ENCODE measurements at regions not wholly inside any gene's neighbourhood (a gene's known extent, or its start where the extent isn't known, plus 50 kb on each side); places are given as distances from the start of the nearest gene placed in this dataset.

DNA sequence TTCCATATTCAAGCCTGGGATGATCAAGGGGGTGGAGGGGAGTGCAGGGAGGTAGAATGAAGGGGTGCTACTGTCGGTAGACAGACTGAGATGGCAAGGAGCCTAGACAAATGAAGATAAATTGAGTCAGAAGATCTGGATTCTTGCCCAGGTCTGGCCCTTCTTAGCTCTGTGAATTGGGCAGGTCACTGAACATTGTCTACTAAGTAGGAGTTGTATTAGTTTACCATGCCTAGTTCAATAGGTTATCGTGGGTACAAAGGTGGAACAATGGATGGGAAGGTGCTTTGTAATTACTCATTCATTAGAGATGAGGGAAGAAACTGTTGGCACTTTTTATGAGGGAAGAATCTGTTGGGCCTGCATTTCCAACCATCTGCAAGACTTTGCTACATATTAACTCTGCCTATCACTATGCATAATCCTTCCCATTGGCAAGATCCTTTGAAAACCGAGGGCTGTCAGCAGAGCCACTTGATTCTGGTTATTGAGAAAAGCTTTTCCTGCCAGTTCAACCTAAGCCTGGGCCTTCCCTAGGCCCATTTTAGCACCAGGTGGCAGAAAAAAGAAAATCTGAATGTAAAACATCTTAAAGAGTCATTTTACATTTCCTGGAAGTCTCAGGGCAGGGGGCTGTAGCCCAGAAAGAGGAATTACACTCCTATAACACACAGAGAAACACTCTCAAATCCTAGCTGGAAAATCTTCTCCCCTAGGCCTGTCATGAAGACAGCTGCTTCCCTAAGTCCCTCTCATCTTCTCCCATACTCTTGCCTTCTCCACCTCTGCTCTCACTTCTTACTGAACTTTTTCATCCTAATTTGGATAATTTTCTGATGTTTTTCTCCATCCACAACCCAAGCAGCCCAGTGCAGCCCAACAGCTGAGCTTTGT, 103.5 kb downstream of the CD24 start:
- WGBS, result 42% methylated on average over 3 of the region's 3 CpGs
- TF ChIP-seq, protein P1, sequence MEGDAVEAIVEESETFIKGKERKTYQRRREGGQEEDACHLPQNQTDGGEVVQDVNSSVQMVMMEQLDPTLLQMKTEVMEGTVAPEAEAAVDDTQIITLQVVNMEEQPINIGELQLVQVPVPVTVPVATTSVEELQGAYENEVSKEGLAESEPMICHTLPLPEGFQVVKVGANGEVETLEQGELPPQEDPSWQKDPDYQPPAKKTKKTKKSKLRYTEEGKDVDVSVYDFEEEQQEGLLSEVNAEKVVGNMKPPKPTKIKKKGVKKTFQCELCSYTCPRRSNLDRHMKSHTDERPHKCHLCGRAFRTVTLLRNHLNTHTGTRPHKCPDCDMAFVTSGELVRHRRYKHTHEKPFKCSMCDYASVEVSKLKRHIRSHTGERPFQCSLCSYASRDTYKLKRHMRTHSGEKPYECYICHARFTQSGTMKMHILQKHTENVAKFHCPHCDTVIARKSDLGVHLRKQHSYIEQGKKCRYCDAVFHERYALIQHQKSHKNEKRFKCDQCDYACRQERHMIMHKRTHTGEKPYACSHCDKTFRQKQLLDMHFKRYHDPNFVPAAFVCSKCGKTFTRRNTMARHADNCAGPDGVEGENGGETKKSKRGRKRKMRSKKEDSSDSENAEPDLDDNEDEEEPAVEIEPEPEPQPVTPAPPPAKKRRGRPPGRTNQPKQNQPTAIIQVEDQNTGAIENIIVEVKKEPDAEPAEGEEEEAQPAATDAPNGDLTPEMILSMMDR (IDR thresholded peaks at IDR 0.05), result no peak
- TF ChIP-seq POLR2AphosphoS5 (IDR thresholded peaks at IDR 0.05) (no peak), POLR2A (IDR thresholded peaks at IDR 0.05) (no peak), EP300 (IDR thresholded peaks at IDR 0.05) (no peak)

DNA sequence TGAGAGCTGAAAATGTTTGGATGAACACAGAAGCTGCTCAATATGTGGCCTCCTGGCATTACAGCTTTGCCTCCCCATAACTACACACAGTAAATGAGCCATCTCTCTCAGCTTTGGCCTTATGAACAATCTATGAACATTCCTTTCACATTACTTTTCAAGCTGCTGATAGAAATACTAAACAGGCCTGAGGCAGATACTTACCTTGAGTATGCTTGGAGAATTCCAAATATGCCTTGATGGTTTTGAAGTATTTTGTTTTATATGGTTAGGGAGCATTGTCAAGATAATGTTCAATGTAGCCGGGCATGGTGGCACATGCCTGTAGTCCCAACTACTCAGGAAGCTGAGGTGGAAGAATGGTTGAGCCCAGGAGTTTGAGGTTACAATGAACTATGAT, 104.5 kb downstream of the CD24 start:
- H3K27me3 ChIP-seq, result no peaks in the 10 kb centered on the region
- 64% methylated on average over 1 of the region's 1 CpG for WGBS
- H3K9me3 ChIP-seq, result no peaks in the 10 kb centered on the region
- no peak overlapping the region for H3K27ac ChIP-seq
- H3K4me3 ChIP-seq, result no peak overlapping the region
- H3K36me3 ChIP-seq, result no peaks in the 10 kb centered on the region
- no peaks in the 10 kb centered on the region for H3K4me1 ChIP-seq
- TF ChIP-seq EP300 (IDR thresholded peaks at IDR 0.05), result no peak
- no peak for TF ChIP-seq POLR2A (IDR thresholded peaks at IDR 0.05)
- TF ChIP-seq, protein P1 (IDR thresholded peaks at IDR 0.05), result no peak
- no peak for TF ChIP-seq POLR2AphosphoS5 (IDR thresholded peaks at IDR 0.05)
- no peak for DNase-seq (ENCODE audit: low spot score in 2 of 2)

More for the DNA sequence above, 103.5 kb downstream of the CD24 start:
- H3K9me3 ChIP-seq, result peaks cover 4% of the 10 kb centered on the region
- no peak for DNase-seq (ENCODE audit: low spot score in 2 of 2)
- no peaks in the 10 kb centered on the region for H3K27me3 ChIP-seq
- H3K4me3 ChIP-seq, result no peak overlapping the region
- H3K27ac ChIP-seq, result no peak overlapping the region
- no peaks in the 10 kb centered on the region for H3K4me1 ChIP-seq
- no peaks in the 10 kb centered on the region for H3K36me3 ChIP-seq

DNA sequence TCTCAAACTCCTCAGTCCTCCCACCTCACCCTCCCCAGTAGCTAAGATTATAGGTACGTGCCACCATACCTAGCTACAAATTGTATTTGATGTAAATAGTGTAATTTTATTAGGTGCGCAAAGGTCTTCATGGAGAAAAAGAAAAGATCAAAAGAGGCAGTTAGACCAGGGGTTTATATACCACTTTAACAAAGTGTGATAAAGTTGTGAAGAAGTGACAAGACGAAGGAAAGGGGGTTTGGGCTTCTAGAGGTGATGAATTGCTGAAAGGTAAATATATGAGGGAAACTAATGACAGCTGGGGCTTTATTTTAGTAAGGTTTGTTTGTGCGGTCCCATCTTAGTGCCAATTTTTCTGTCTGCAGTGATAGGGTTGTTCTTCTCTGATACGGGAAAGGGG, 105.3 kb downstream of the CD24 start:
- no peaks in the 10 kb centered on the region for H3K4me1 ChIP-seq
- TF ChIP-seq, protein P1 (IDR thresholded peaks at IDR 0.05), result no peak
- TF ChIP-seq POLR2A (IDR thresholded peaks at IDR 0.05) (no peak), EP300 (IDR thresholded peaks at IDR 0.05) (no peak), POLR2AphosphoS5 (IDR thresholded peaks at IDR 0.05) (no peak)
- H3K4me3 ChIP-seq, result no peak overlapping the region
- no peaks in the 10 kb centered on the region for H3K36me3 ChIP-seq
- H3K27me3 ChIP-seq, result no peaks in the 10 kb centered on the region
- WGBS, result 91% methylated on average over 5 of the region's 5 CpGs
- H3K27ac ChIP-seq, result no peak overlapping the region
- no peak for DNase-seq (ENCODE audit: low spot score in 2 of 2)
- no peaks in the 10 kb centered on the region for H3K9me3 ChIP-seq

DNA sequence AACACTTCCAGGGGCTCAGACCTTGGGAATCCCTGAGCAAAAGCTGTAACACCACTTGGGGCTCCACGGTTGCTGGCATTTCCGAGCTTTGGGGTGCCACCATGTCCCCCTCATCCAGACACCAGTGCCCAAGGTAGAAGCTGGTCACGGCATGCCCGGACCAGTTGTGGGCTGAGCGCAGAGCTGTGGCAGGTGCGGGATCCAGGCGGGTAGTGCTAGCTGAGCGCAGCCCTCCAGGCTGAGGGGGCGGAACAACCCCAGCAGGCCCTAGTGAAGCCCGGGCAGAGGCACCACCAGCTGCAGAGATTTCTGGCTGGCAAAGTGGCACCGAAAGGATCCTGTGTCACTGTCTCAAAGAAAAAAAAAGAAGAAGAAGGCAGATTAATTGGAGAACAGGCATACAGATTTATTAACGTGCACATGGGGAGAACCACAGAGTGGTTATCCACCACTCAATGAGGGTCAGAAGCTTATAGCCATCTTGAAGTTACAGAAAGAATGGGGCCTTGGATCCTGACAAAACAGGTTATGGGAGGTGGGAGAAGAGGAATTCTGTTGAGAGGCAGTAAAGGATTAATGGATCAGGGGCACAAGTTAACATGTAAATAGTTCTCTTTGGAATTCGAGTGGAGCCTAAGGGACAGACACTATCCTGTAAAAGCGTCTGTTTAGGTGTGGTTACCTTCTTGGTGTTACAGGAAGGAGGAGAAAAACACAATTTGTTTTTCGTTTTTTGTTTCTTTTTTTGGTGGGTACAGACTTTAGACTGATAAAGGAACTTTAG, 107.5 kb downstream of the CD24 start:
- WGBS, result 88% methylated on average over 13 of the region's 15 CpGs
- no peak for DNase-seq (ENCODE audit: low spot score in 2 of 2)
- TF ChIP-seq EP300 (IDR thresholded peaks at IDR 0.05) (no peak), POLR2AphosphoS5 (IDR thresholded peaks at IDR 0.05) (no peak)
- Histone ChIP-seq H3K9me3 (no peaks in the 10 kb centered on the region), H3K27me3 (no peaks in the 10 kb centered on the region), H3K4me3 (no peak overlapping the region), H3K27ac (no peak overlapping the region), H3K36me3 (no peaks in the 10 kb centered on the region), H3K4me1 (no peaks in the 10 kb centered on the region)

DNA sequence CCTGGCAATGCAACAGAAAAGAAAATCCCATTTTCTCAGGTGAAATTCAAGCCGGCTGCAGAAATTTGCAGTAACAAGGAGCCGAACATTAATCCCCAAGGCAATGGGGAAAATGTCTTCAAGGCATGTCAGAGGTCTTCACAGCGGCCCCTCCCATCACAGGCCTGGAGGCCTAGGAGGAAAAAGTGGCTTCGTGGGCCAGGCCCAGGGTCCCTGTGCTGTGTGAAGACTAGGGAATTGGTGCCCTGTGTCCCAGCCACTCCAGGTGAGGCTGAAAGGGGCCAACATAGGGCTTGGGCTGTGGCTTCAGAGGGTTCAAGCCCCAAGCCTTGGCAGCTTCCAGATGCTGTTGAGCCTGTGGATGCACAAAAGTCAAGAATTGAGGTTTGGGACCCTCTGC, 111.7 kb downstream of the CD24 start:
- DNase-seq (ENCODE audit: low spot score in 2 of 2), result no peak
- TF ChIP-seq POLR2AphosphoS5 (IDR thresholded peaks at IDR 0.05) (no peak), EP300 (IDR thresholded peaks at IDR 0.05) (no peak), POLR2A (IDR thresholded peaks at IDR 0.05) (no peak)
- TF ChIP-seq, protein P1 (IDR thresholded peaks at IDR 0.05), result no peak
- H3K4me1 ChIP-seq, result peaks cover 8% of the 10 kb centered on the region
- no peak overlapping the region for H3K27ac ChIP-seq
- H3K9me3 ChIP-seq, result no peaks in the 10 kb centered on the region
- H3K27me3 ChIP-seq, result no peaks in the 10 kb centered on the region
- WGBS, result 83% methylated on average over 4 of the region's 4 CpGs
- no peaks in the 10 kb centered on the region for H3K36me3 ChIP-seq
- no peak overlapping the region for H3K4me3 ChIP-seq
